Esophagus squamous epithelium (tissue), 5 donors: ENCODE measurements at regions not wholly inside any gene's neighbourhood (a gene's known extent, or its start where the extent isn't known, plus 50 kb on each side); places are given as distances from the start of the nearest gene placed in this dataset.

Experiments
- DNase-seq: peaks from one replicate; lab custom pipeline; 2025; lab: John Stamatoyannopoulos, UW
- H3K27ac ChIP-seq, 4 donors: fragments of 200-600 bp; sonication (generic); one replicate each; pipeline ENCODE4 v1.5.1; 2016 to 2019; ENCODE audit warnings: mild to moderate bottlenecking in 1 of 4
- H3K27me3 ChIP-seq, 4 donors: fragments of 200-600 bp; sonication (generic); 1 replicate in 3 of 4; 2 replicates in 1 of 4; pipeline versions ENCODE4 v1.5.1 to v1.6.0; 2017 to 2021; ENCODE audit warnings: antibody characterized with exemption in 1 of 4
- H3K36me3 ChIP-seq, 3 donors: fragments of 200-600 bp; sonication (generic); one replicate each; pipeline ENCODE4 v1.5.1; 2016 to 2019
- H3K4me1 ChIP-seq, 3 donors: fragments of 200-600 bp; sonication (generic); one replicate each; pipeline ENCODE4 v1.5.1; 2017 to 2019
- H3K4me3 ChIP-seq, 4 donors: fragments of 200-600 bp; sonication (generic); 1 replicate in 3 of 4; 2 replicates in 1 of 4; pipeline ENCODE4 v1.5.1; 2016 to 2019; ENCODE audit warnings: mild to moderate bottlenecking in 2 of 4, moderate library complexity in 1 of 4
- H3K9me3 ChIP-seq, 3 donors: fragments of 200-600 bp; sonication (generic); one replicate each; pipeline ENCODE4 v1.5.1; 2016 to 2019
- POLR2A ChIP-seq, 4 donors: fragments of 450-650 bp; IDR thresholded peaks; one replicate each; pipeline ENCODE4 v1.6.1; 2017; ENCODE audit warnings: antibody characterized with exemption in 4 of 4, mild to moderate bottlenecking in 4 of 4, moderate library complexity in 3 of 4
- WGBS, 2 donors: methylation state at CpG; one replicate each; pipeline ENCODE4 v1.1.5; 2018; 5-methylcytosine and 5-hydroxymethylcytosine counted together
- intact Hi-C: fragments of 100-400 bp; cut with DNase I; formaldehyde crosslinking; loops from one replicate; pipeline ENCODE4 v1.15.0; 2022
- TF ChIP-seq, protein P1 (sequence below), 6 experiments: fragments of 450-650 bp in 4 of 6; fragments of 200-600 bp in 2 of 6; sonication (generic) in 2 of 6; IDR thresholded peaks; one replicate each; pipeline ENCODE4 v1.5.1; 2016 to 2019; ENCODE audit warnings: antibody characterized with exemption in 6 of 6, mild to moderate bottlenecking in 4 of 6, moderate library complexity in 4 of 6
- donor health status: DM: yes; HTN: yes; CAD: no.

DNA sequence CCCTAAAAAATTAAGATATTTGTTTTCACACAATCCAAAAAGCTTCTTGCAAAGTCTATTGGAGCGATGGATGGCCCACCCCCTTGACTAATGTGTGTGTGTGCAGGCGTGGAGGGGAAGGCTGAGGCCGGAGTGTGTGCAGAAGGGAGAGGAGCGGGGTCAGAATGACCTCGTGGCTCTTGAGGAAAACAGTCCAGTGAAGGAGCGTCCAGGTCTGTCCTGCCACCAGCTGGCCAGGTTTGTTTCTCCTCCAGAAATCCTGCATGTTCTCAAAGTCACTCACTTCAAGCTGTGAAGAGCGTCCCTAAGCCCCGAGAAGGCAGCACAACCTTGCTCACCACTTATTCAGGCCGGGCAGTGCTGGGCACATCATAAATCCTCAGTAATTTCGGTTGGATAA is 69.5 kb upstream of the SSX2IP start:
- Histone ChIP-seq H3K4me1 (peaks cover 0 to 15% (median 7%) of the 10 kb centered on the region in 3 donors), H3K4me3 (no peak overlapping the region)

DNA sequence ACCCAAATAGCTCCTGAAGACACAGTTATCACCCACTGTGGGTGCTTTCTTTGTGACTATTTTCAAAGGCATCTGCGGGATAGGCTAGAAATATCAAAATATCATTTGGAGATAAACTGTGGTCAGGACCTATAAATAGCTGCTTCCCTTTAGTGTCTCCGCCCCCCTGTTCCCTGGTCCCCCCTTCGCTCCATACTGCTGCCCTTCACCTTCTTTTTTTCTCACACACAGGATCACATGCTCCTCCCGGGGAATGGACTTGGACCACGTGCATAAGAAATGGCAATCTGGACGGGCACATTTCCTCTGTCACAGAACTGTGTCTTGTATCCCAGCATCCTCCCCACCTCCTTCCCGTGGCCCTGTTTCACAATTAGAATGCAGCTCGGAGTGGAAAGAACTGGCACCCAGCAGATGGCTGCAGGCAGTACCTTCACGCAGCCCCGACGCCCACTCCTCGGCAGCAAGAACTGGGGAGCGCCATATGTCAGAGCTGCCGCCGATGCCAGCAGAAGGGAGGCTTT is 68.8 kb upstream of the SSX2IP start:
- Histone ChIP-seq H3K27ac (no peak overlapping the region), H3K9me3 (no peaks in the 10 kb centered on the region), H3K4me1 (peaks cover 0 to 12% (median 7%) of the 10 kb centered on the region in 3 donors), H3K27me3 (peaks cover 0 to under 1% (median 0%) of the 10 kb centered on the region in 4 donors), H3K36me3 (no peaks in the 10 kb centered on the region), H3K4me3 (peak overlapping the region in 2 of 4 donors; percentile 20 to 45)
- WGBS, 2 donors = 13 to 17% methylated on average over 11 to 12 of the region's 15 CpGs
- no peak for DNase-seq
- no peak for TF ChIP-seq POLR2A (IDR thresholded peaks at IDR 0.05)
- TF ChIP-seq, protein P1, sequence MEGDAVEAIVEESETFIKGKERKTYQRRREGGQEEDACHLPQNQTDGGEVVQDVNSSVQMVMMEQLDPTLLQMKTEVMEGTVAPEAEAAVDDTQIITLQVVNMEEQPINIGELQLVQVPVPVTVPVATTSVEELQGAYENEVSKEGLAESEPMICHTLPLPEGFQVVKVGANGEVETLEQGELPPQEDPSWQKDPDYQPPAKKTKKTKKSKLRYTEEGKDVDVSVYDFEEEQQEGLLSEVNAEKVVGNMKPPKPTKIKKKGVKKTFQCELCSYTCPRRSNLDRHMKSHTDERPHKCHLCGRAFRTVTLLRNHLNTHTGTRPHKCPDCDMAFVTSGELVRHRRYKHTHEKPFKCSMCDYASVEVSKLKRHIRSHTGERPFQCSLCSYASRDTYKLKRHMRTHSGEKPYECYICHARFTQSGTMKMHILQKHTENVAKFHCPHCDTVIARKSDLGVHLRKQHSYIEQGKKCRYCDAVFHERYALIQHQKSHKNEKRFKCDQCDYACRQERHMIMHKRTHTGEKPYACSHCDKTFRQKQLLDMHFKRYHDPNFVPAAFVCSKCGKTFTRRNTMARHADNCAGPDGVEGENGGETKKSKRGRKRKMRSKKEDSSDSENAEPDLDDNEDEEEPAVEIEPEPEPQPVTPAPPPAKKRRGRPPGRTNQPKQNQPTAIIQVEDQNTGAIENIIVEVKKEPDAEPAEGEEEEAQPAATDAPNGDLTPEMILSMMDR (IDR thresholded peaks at IDR 0.05) = no peak
- intact Hi-C loops = no loop called here

More for the DNA sequence above, 69.5 kb upstream of the SSX2IP start:
- TF ChIP-seq POLR2A (IDR thresholded peaks at IDR 0.05) = no peak
- TF ChIP-seq, protein P1 (IDR thresholded peaks at IDR 0.05) = no peak
- DNase-seq = no peak
- intact Hi-C loops = no loop called here
- Histone ChIP-seq H3K9me3 (no peaks in the 10 kb centered on the region), H3K27me3 (peaks cover 0 to 8% (median 0%) of the 10 kb centered on the region in 4 donors), H3K27ac (no peak overlapping the region), H3K36me3 (no peaks in the 10 kb centered on the region)
- 78 to 81% methylated on average over 8 to 10 of the region's 10 CpGs for WGBS, 2 donors

DNA sequence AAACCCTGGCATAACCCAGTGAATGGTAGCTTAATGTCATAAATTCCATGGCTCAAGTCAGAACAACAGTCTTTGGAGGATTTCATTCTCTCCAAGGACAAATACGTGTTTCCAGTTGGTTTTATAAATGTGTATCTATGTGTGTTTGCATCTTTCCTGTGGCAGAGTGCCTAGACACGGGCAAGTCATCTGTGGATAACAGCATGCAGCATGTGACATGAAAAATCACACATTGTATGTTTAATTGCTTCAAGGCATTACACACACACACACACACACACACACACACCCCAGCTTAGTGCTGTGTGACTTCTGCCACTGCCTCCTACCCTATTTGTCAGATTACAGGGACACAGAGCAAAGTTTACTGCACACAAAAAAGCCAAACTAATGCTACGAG is 68.2 kb upstream of the SSX2IP start:
- Histone ChIP-seq H3K27ac (no peak overlapping the region), H3K36me3 (no peaks in the 10 kb centered on the region), H3K27me3 (no peaks in the 10 kb centered on the region), H3K4me1 (peaks cover 0 to 13% (median 7%) of the 10 kb centered on the region in 3 donors), H3K9me3 (no peaks in the 10 kb centered on the region), H3K4me3 (no peak overlapping the region)
- TF ChIP-seq, protein P1 (IDR thresholded peaks at IDR 0.05) = no peak
- no peak for TF ChIP-seq POLR2A (IDR thresholded peaks at IDR 0.05)
- intact Hi-C loops = no loop called here
- WGBS, 2 donors = 34 to 35% methylated on average over 3 of the region's 3 CpGs
- DNase-seq = no peak

DNA sequence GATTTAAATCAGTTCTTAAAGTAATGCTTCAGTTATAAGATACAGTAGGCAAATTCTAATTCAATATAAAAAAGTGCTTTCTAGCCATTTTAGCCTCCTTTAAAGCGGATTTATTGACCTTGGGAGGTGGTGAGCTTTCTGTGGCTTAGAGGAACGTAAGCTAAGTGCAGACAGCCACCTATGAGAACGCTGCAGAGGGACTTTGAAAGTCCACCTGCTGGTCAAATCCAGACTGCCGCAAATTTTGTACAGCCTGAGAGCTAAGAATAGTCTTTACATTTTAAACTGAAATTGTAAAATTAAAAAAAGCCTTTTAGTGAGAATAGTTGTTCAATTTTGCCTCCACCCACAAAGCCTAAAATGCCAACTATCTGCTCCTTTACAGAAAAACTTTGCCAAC is 67.0 kb upstream of the SSX2IP start:
- Histone ChIP-seq H3K4me1 (peaks cover 0 to 16% (median 7%) of the 10 kb centered on the region in 3 donors), H3K9me3 (no peaks in the 10 kb centered on the region), H3K36me3 (no peaks in the 10 kb centered on the region), H3K4me3 (no peak overlapping the region), H3K27me3 (no peaks in the 10 kb centered on the region), H3K27ac (no peak overlapping the region)
- 92 to 95% methylated on average over 4 of the region's 4 CpGs for WGBS, 2 donors
- no peak for DNase-seq
- TF ChIP-seq POLR2A (IDR thresholded peaks at IDR 0.05) = no peak
- TF ChIP-seq, protein P1 (IDR thresholded peaks at IDR 0.05) = no peak
- intact Hi-C loops = no loop called here

DNA sequence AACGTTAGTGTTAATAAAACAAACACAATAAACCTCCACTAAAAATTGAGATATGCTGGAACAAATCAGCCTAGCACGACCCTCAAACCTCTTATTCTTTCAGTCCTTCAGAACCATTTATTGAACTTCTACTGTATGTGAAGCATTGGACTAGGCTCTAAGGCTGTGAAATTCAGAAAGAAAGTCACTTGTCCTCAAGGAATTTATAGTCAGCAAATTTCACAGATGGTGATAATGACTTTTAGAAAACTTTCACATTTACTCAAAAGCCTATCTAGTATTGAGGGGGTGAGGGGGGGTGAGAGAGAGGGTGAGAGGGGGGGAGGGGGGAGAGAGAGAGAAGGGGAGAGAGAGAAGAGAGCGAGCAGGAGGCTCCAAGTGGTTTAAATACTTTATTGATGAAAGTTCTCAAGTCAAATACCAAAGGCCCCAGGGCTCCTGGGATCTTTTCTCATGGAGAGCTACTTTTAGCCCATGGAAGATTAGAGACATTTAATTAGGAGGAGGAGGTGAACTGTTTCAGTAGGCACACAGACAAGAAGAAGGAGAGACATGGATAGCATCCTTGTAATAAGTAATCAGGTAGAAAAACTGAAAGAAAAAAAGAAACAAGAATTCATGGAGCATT is 66.3 kb upstream of the SSX2IP start:
- WGBS, 2 donors = 47 to 69% methylated on average over 2 to 3 of the region's 3 CpGs
- peaks cover 0 to 16% (median 7%) of the 10 kb centered on the region in 3 donors for H3K4me1 ChIP-seq
- no peak for TF ChIP-seq POLR2A (IDR thresholded peaks at IDR 0.05)
- TF ChIP-seq, protein P1 (IDR thresholded peaks at IDR 0.05) = no peak
- H3K36me3 ChIP-seq = no peaks in the 10 kb centered on the region
- no peaks in the 10 kb centered on the region for H3K9me3 ChIP-seq
- no peak overlapping the region for H3K4me3 ChIP-seq
- H3K27ac ChIP-seq = no peak overlapping the region
- no peak for DNase-seq
- H3K27me3 ChIP-seq = no peaks in the 10 kb centered on the region
- intact Hi-C loops = no loop called here
